T-helper 2 cell (primary cell): ENCODE measurements at regions not wholly inside any gene's neighbourhood (a gene's known extent, or its start where the extent isn't known, plus 50 kb on each side); places are given as distances from the start of the nearest gene placed in this dataset.

Source experiments
- DNase-seq, 5 experiments: peaks; one replicate each; pipeline versions ENCODE4 v3.0.0 to v3.0.0-alpha.2; 2012 to 2022

- DNase-seq, result no peak
Measured at GRCh38 chr12:125436686-125437085, 371.5 kb downstream of the AACS start.

- DNase-seq, result no peak
Measured at GRCh38 chr12:125440399-125440798, 375.2 kb downstream of the AACS start.

- no peak for DNase-seq
Measured at GRCh38 chr12:125443341-125443740, 378.1 kb downstream of the AACS start.

GRCh38 chr12:125451408-125451807 is 386.2 kb downstream of the AACS start:
- DNase-seq, result no peak

GRCh38 chr12:125453751-125454150 is 388.5 kb downstream of the AACS start:
- no peak for DNase-seq

- DNase-seq, result no peak
Measured at GRCh38 chr12:125454291-125454690, 389.1 kb downstream of the AACS start.

GRCh38 chr12:125454786-125455480 is 389.7 kb downstream of the AACS start:
- DNase-seq, result no peak

- no peak for DNase-seq
Measured at GRCh38 chr12:125455556-125455955, 390.3 kb downstream of the AACS start.

GRCh38 chr12:125458552-125459268 is 393.5 kb downstream of the AACS start:
- DNase-seq, result no peak

- no peak for DNase-seq
Measured at GRCh38 chr12:125461831-125462230, 396.6 kb downstream of the AACS start.

- DNase-seq, result no peak
Measured at GRCh38 chr12:125463386-125463785, 398.2 kb downstream of the AACS start.

- DNase-seq, result no peak
Measured at GRCh38 chr12:125467363-125467762, 402.1 kb downstream of the AACS start.

GRCh38 chr12:125469683-125470082 is 404.4 kb downstream of the AACS start:
- no peak for DNase-seq

GRCh38 chr12:125470838-125471783 is 405.9 kb downstream of the AACS start:
- no peak for DNase-seq

GRCh38 chr12:125473501-125473900 is 408.3 kb downstream of the AACS start:
- DNase-seq, result no peak

GRCh38 chr12:125487336-125487735 is 422.1 kb downstream of the AACS start:
- DNase-seq, result no peak

GRCh38 chr12:125491553-125491952 is 426.3 kb downstream of the AACS start:
- DNase-seq, result no peak

- no peak for DNase-seq
Measured at GRCh38 chr12:125492354-125493270, 427.4 kb downstream of the AACS start.

- no peak for DNase-seq
Measured at GRCh38 chr12:125493704-125494308, 428.6 kb downstream of the AACS start.

GRCh38 chr12:125503128-125503527 is 437.9 kb downstream of the AACS start:
- DNase-seq, result no peak

- DNase-seq, result no peak
Measured at GRCh38 chr12:125509195-125509594, 444.0 kb downstream of the AACS start.
